ENCODE measurements at regions not wholly inside any gene's neighbourhood (a gene's known extent, or its start where the extent isn't known, plus 50 kb on each side); places are given as distances from the start of the nearest gene placed in this dataset.
"Not testable (repeated sequence)": the region's sequence is repeated elsewhere in the genome, so short reads cannot be mapped to it uniquely, and the experiment has no call there.

- Histone ChIP-seq H4K8ac (ENCODE audit: low read depth, low read length) (no peak overlapping the region), H3K27me3 (ENCODE audit: insufficient read depth, low read length, poor library complexity) (no peaks in the 10 kb centered on the region)
Observed at GRCh38 chr10:9111976-9112375, 1057.5 kb downstream of the GATA3 start.

GRCh38 chr10:9126728-9127127 is 1072.2 kb downstream of the GATA3 start:
- Histone ChIP-seq H3K4ac (ENCODE audit: low read depth, low read length) (no peak overlapping the region), H3K36me3 (ENCODE audit: control insufficient read depth, insufficient read depth, low read length) (no peaks in the 10 kb centered on the region), H3K4me2 (ENCODE audit: low read length) (no peak overlapping the region), H3K27me3 (ENCODE audit: insufficient read depth, low read length, poor library complexity) (no peaks in the 10 kb centered on the region), H2BK5ac (ENCODE audit: low read length) (no peak overlapping the region), H4K8ac (ENCODE audit: low read depth, low read length) (no peak overlapping the region), H3K18ac (ENCODE audit: low read length) (no peak overlapping the region), H4K5ac (ENCODE audit: low read length) (no peak overlapping the region), H3K79me2 (ENCODE audit: control insufficient read depth, insufficient read depth, low read length) (no peaks in the 10 kb centered on the region), H3K56ac (ENCODE audit: low read length) (no peak overlapping the region), H2BK120ac (ENCODE audit: low read depth, low read length) (no peak overlapping the region), H3K4me3 (ENCODE audit: low read length) (no peak overlapping the region), H3K27ac (ENCODE audit: low read depth, low read length) (no peak overlapping the region), H2AK5ac (ENCODE audit: low read length) (no peak overlapping the region), H3K4me1 (ENCODE audit: control insufficient read depth, low read depth, low read length) (no peaks in the 10 kb centered on the region), H3K79me1 (ENCODE audit: low read length) (no peaks in the 10 kb centered on the region), H3K23ac (ENCODE audit: low read length) (no peak overlapping the region), H2BK15ac (replicated peaks; ENCODE audit: low read depth) (no peak overlapping the region), H3K9ac (ENCODE audit: low read length) (no peak overlapping the region)
- WGBS (ENCODE audit: extremely low coverage, insufficient coverage, low lambda C conversion rate) = no CpG with 5 or more reads among the region's 4 CpGs
- DNase-seq = no peak

More at GRCh38 chr10:9111976-9112375, 1057.5 kb downstream of the GATA3 start:
- Histone ChIP-seq H3K79me1 (ENCODE audit: low read length) (no peaks in the 10 kb centered on the region), H3K4ac (ENCODE audit: low read depth, low read length) (no peak overlapping the region), H3K27ac (ENCODE audit: low read depth, low read length) (no peak overlapping the region), H3K4me1 (ENCODE audit: control insufficient read depth, low read depth, low read length) (no peaks in the 10 kb centered on the region), H3K18ac (ENCODE audit: low read length) (no peak overlapping the region), H2AK5ac (ENCODE audit: low read length) (no peak overlapping the region), H3K4me2 (ENCODE audit: low read length) (no peak overlapping the region), H3K23ac (ENCODE audit: low read length) (no peak overlapping the region), H2BK120ac (ENCODE audit: low read depth, low read length) (no peak overlapping the region), H3K36me3 (ENCODE audit: control insufficient read depth, insufficient read depth, low read length) (no peaks in the 10 kb centered on the region), H3K9ac (ENCODE audit: low read length) (no peak overlapping the region), H2BK5ac (ENCODE audit: low read length) (no peak overlapping the region), H2BK15ac (replicated peaks; ENCODE audit: low read depth) (no peak overlapping the region), H3K79me2 (ENCODE audit: control insufficient read depth, insufficient read depth, low read length) (no peaks in the 10 kb centered on the region), H3K56ac (ENCODE audit: low read length) (no peak overlapping the region), H3K4me3 (ENCODE audit: low read length) (no peak overlapping the region), H4K5ac (ENCODE audit: low read length) (no peak overlapping the region)
- WGBS (ENCODE audit: extremely low coverage, insufficient coverage, low lambda C conversion rate) = no CpG with 5 or more reads among the region's 4 CpGs
- no peak for DNase-seq

DNA sequence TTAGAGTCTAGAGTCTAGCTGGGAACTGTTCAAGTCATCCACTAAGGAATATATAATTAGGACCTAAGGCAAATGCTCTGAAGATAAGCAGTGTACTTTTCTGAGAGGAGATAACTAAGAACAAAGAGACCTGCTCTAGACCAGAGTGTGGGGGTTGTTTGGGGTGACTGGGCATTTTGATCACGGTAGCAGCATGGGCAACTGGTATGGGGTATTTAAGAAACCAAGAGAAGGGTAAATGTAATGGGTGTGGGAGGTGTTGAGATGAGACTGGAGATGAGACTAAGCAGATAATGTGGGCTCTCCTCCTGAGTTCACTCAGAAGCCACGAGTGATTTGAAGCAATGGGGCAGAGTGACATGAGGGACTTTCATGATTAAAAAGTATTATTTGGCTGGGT is 1082.9 kb downstream of the GATA3 start:
- Histone ChIP-seq H3K18ac (ENCODE audit: low read length) (no peak overlapping the region), H3K56ac (ENCODE audit: low read length) (no peak overlapping the region), H3K23ac (ENCODE audit: low read length) (no peak overlapping the region), H2AK5ac (ENCODE audit: low read length) (no peak overlapping the region), H2BK120ac (ENCODE audit: low read depth, low read length) (no peak overlapping the region), H3K4ac (ENCODE audit: low read depth, low read length) (no peak overlapping the region), H2BK5ac (ENCODE audit: low read length) (no peak overlapping the region), H3K79me1 (ENCODE audit: low read length) (no peaks in the 10 kb centered on the region), H4K8ac (ENCODE audit: low read depth, low read length) (no peak overlapping the region), H4K5ac (ENCODE audit: low read length) (no peak overlapping the region), H3K4me2 (ENCODE audit: low read length) (no peak overlapping the region), H3K27me3 (ENCODE audit: insufficient read depth, low read length, poor library complexity) (no peaks in the 10 kb centered on the region), H3K27ac (ENCODE audit: low read depth, low read length) (no peak overlapping the region), H3K36me3 (ENCODE audit: control insufficient read depth, insufficient read depth, low read length) (no peaks in the 10 kb centered on the region), H3K9ac (ENCODE audit: low read length) (no peak overlapping the region), H3K4me3 (ENCODE audit: low read length) (no peak overlapping the region), H2BK15ac (replicated peaks; ENCODE audit: low read depth) (no peak overlapping the region), H3K4me1 (ENCODE audit: control insufficient read depth, low read depth, low read length) (no peaks in the 10 kb centered on the region), H3K79me2 (ENCODE audit: control insufficient read depth, insufficient read depth, low read length) (no peaks in the 10 kb centered on the region)
- no peak for DNase-seq
- no CpG with 5 or more reads among the region's 2 CpGs for WGBS (ENCODE audit: extremely low coverage, insufficient coverage, low lambda C conversion rate)

DNA sequence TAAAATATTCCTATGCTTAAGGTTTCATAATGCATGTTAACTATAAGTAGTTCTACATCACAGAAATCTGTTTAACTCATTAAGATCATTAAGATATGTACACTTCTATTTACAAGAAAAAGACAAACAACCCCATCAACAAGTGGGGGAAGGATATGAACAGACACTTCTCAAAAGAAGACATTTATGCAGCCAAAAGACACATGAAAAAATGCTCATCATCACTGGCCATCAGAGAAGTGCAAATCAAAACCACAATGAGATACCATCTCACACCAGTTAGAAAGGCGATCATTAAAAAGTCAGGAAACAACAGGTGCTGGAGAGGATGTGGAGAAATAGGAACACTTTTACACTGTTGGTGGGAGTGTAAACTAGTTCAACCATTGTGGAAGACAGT is 1084.3 kb downstream of the GATA3 start:
- WGBS (ENCODE audit: extremely low coverage, insufficient coverage, low lambda C conversion rate) = no CpG with 5 or more reads among the region's 1 CpG
- H3K4ac ChIP-seq (ENCODE audit: low read depth, low read length) = not testable (repeated sequence)

DNA sequence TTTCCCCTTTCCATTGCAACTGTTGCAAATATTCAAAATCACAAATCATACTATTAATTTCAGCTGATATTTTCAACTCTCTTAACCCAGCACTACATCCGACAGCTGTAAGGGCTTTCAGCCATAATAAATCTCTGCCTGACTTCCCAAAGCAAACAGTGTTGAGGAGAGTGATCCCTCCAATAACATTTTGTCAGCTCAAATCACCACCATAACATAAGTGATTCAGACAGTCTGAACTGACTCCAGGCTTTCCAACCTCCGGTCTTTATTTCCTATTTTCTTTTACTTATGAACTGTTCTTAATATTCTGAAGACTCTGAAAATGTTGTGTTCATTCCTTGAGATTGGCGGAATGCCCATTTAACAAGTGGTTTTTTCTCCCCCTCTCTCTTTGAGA is 1085.9 kb downstream of the GATA3 start:
- no CpG with 5 or more reads among the region's 3 CpGs for WGBS (ENCODE audit: extremely low coverage, insufficient coverage, low lambda C conversion rate)
- Histone ChIP-seq H3K4me3 (ENCODE audit: low read length) (no peak overlapping the region), H3K9ac (ENCODE audit: low read length) (no peak overlapping the region), H3K27me3 (ENCODE audit: insufficient read depth, low read length, poor library complexity) (no peaks in the 10 kb centered on the region), H3K79me2 (ENCODE audit: control insufficient read depth, insufficient read depth, low read length) (no peaks in the 10 kb centered on the region), H3K27ac (ENCODE audit: low read depth, low read length) (no peak overlapping the region), H4K5ac (ENCODE audit: low read length) (no peak overlapping the region), H3K23ac (ENCODE audit: low read length) (no peak overlapping the region), H3K4ac (ENCODE audit: low read depth, low read length) (no peak overlapping the region), H3K36me3 (ENCODE audit: control insufficient read depth, insufficient read depth, low read length) (no peaks in the 10 kb centered on the region), H2BK15ac (replicated peaks; ENCODE audit: low read depth) (no peak overlapping the region), H3K56ac (ENCODE audit: low read length) (no peak overlapping the region), H3K79me1 (ENCODE audit: low read length) (no peaks in the 10 kb centered on the region), H2AK5ac (ENCODE audit: low read length) (no peak overlapping the region), H4K8ac (ENCODE audit: low read depth, low read length) (no peak overlapping the region), H3K18ac (ENCODE audit: low read length) (no peak overlapping the region), H2BK120ac (ENCODE audit: low read depth, low read length) (no peak overlapping the region), H2BK5ac (ENCODE audit: low read length) (no peak overlapping the region), H3K4me2 (ENCODE audit: low read length) (no peak overlapping the region), H3K4me1 (ENCODE audit: control insufficient read depth, low read depth, low read length) (no peaks in the 10 kb centered on the region)
- DNase-seq = no peak

More for the DNA sequence above, 1084.3 kb downstream of the GATA3 start:
- H3K4me3 ChIP-seq (ENCODE audit: low read length); H3K27me3 ChIP-seq (ENCODE audit: insufficient read depth, low read length, poor library complexity); H2AK5ac ChIP-seq (ENCODE audit: low read length); H2BK15ac ChIP-seq (replicated peaks; ENCODE audit: low read depth); H3K23ac ChIP-seq (ENCODE audit: low read length); H3K79me1 ChIP-seq (ENCODE audit: low read length); H3K9ac ChIP-seq (ENCODE audit: low read length); H3K18ac ChIP-seq (ENCODE audit: low read length); H3K4me2 ChIP-seq (ENCODE audit: low read length); H2BK120ac ChIP-seq (ENCODE audit: low read depth, low read length); H2BK5ac ChIP-seq (ENCODE audit: low read length); H3K56ac ChIP-seq (ENCODE audit: low read length); H4K5ac ChIP-seq (ENCODE audit: low read length); H3K36me3 ChIP-seq (ENCODE audit: control insufficient read depth, insufficient read depth, low read length); H4K8ac ChIP-seq (ENCODE audit: low read depth, low read length); DNase-seq; H3K4me1 ChIP-seq (ENCODE audit: control insufficient read depth, low read depth, low read length); H3K27ac ChIP-seq (ENCODE audit: low read depth, low read length); H3K79me2 ChIP-seq (ENCODE audit: control insufficient read depth, insufficient read depth, low read length): not testable (repeated sequence)

- no peak overlapping the region for H2BK15ac ChIP-seq (replicated peaks; ENCODE audit: low read depth)
- DNase-seq = no peak
Observed at GRCh38 chr10:9147475-9147874, 1093.0 kb downstream of the GATA3 start.

More at GRCh38 chr10:9147475-9147874, 1093.0 kb downstream of the GATA3 start:
- Histone ChIP-seq H3K4me1 (ENCODE audit: control insufficient read depth, low read depth, low read length) (no peaks in the 10 kb centered on the region), H4K5ac (ENCODE audit: low read length) (no peak overlapping the region), H3K4me3 (ENCODE audit: low read length) (no peak overlapping the region), H3K27me3 (ENCODE audit: insufficient read depth, low read length, poor library complexity) (no peaks in the 10 kb centered on the region), H3K27ac (ENCODE audit: low read depth, low read length) (no peak overlapping the region), H3K4ac (ENCODE audit: low read depth, low read length) (no peak overlapping the region), H2BK5ac (ENCODE audit: low read length) (no peak overlapping the region), H3K56ac (ENCODE audit: low read length) (no peak overlapping the region), H3K79me2 (ENCODE audit: control insufficient read depth, insufficient read depth, low read length) (no peaks in the 10 kb centered on the region), H3K18ac (ENCODE audit: low read length) (no peak overlapping the region), H3K79me1 (ENCODE audit: low read length) (no peaks in the 10 kb centered on the region), H3K23ac (ENCODE audit: low read length) (no peak overlapping the region), H3K36me3 (ENCODE audit: control insufficient read depth, insufficient read depth, low read length) (no peaks in the 10 kb centered on the region), H4K8ac (ENCODE audit: low read depth, low read length) (no peak overlapping the region), H2AK5ac (ENCODE audit: low read length) (no peak overlapping the region), H3K9ac (ENCODE audit: low read length) (no peak overlapping the region), H2BK120ac (ENCODE audit: low read depth, low read length) (no peak overlapping the region), H3K4me2 (ENCODE audit: low read length) (no peak overlapping the region)
- WGBS (ENCODE audit: extremely low coverage, insufficient coverage, low lambda C conversion rate) = no CpG with 5 or more reads among the region's 6 CpGs

Data from mesendoderm (in vitro differentiated cells).